H1 (cell line): ENCODE measurements at regions not wholly inside any gene's neighbourhood (a gene's known extent, or its start where the extent isn't known, plus 50 kb on each side); places are given as distances from the start of the nearest gene placed in this dataset.

Source experiments
- CTCF ChIA-PET: fragments of 300-600 bp; sonication (Branson Sonifier 250); formaldehyde crosslinking; loops from one replicate; lab custom pipeline; 2021; ENCODE audit not compliant: partially characterized antibody; lab: Charles Lee
- POLR2A ChIA-PET: fragments of 300-600 bp; sonication (Branson Sonifier 250); formaldehyde crosslinking; loops from one replicate; lab custom pipeline; 2021; ENCODE audit warnings: inconsistent platforms; ENCODE audit not compliant: partially characterized antibody; lab: Charles Lee
- DNase-seq, 2 experiments: peaks; one replicate each; pipeline versions ENCODE4 v3.0.0 to v3.0.0-alpha.2; 2010 to 2022; ENCODE audit warnings: low spot score in 2 of 2, low read depth in 1 of 2, mixed read lengths in 1 of 2
- FAIRE-seq: peaks from 2 replicates; lab custom pipeline; 2011; peaks lifted over from hg19 to GRCh38; lab: Jason Lieb, UNC
- H2AFZ ChIP-seq: 2 replicates; pipeline ENCODE4 v1.8.1; 2012; ENCODE audit warnings: low read length, inconsistent platforms
- H2AK5ac ChIP-seq: 2 replicates; pipeline ENCODE4 v1.6.1; 2013; ENCODE audit warnings: low read depth, low read length
- H2BK120ac ChIP-seq: replicated peaks from 2 replicates; pipeline ENCODE3; 2013; ENCODE audit warnings: low read depth, low read length, inconsistent platforms
- H2BK12ac ChIP-seq: 2 replicates; pipeline ENCODE4 v1.6.1; 2013; ENCODE audit warnings: low read depth, low read length
- H2BK15ac ChIP-seq: 2 replicates; pipeline ENCODE4 v1.6.1; 2013; ENCODE audit warnings: low read length
- H2BK20ac ChIP-seq: 2 replicates; pipeline ENCODE4 v1.6.1; 2013; ENCODE audit warnings: low read length
- H2BK5ac ChIP-seq: 2 replicates; pipeline ENCODE4 v1.6.1; 2013; ENCODE audit warnings: low read depth, low read length
- H3K14ac ChIP-seq: 2 replicates; pipeline ENCODE4 v1.6.1; 2013; ENCODE audit warnings: inconsistent platforms; ENCODE audit not compliant: insufficient read length
- H3K18ac ChIP-seq: 2 replicates; pipeline ENCODE4 v1.6.1; 2013; ENCODE audit warnings: low read length; ENCODE audit errors: extremely low read depth
- H3K23ac ChIP-seq: 2 replicates; pipeline ENCODE4 v1.6.1; 2013; ENCODE audit warnings: inconsistent platforms; ENCODE audit not compliant: insufficient read length
- H3K23me2 ChIP-seq: 2 replicates; pipeline ENCODE4 v1.6.1; 2013; ENCODE audit warnings: low read depth, low read length
- H3K27ac ChIP-seq: 2 replicates; pipeline ENCODE4 v1.6.1; 2011; ENCODE audit warnings: low read depth, low read length, inconsistent platforms
- H3K27me3 ChIP-seq, 4 experiments: replicated peaks in 1 of 4; 1 replicate in 1 of 4; 2 replicates in 3 of 4; pipeline versions ENCODE4 v1.6.1 to v1.8.1; 2011 to 2013; ENCODE audit warnings: low read length in 3 of 4, mild to moderate bottlenecking in 3 of 4, inconsistent platforms in 2 of 4, mixed read lengths in 2 of 4, moderate library complexity in 1 of 4; ENCODE audit not compliant: control insufficient read depth in 3 of 4, insufficient read depth in 3 of 4; ENCODE audit errors: extremely low read depth in 1 of 4
- H3K36me3 ChIP-seq, 4 experiments: 2 replicates each; pipeline versions ENCODE4 v1.6.1 to v1.8.1; 2011 to 2013; ENCODE audit warnings: mild to moderate bottlenecking in 4 of 4, low read length in 3 of 4, moderate library complexity in 2 of 4, control low read depth in 1 of 4, inconsistent platforms in 1 of 4; ENCODE audit not compliant: insufficient read depth in 4 of 4, control insufficient read depth in 2 of 4
- H3K4ac ChIP-seq: replicated peaks from 2 replicates; pipeline ENCODE3; 2013; ENCODE audit warnings: low read length, low read depth, mixed read lengths, inconsistent platforms; ENCODE audit not compliant: insufficient read length
- H3K4me1 ChIP-seq, 4 experiments: replicated peaks in 1 of 4; 1 replicate in 1 of 4; 2 replicates in 3 of 4; pipeline versions ENCODE4 v1.6.1 to v1.8.1; 2011 to 2013; ENCODE audit warnings: low read length in 3 of 4, inconsistent platforms in 2 of 4, mixed read lengths in 1 of 4; ENCODE audit not compliant: insufficient read depth in 4 of 4, control insufficient read depth in 3 of 4
- H3K4me2 ChIP-seq, 2 experiments: 2 replicates each; pipeline versions ENCODE4 v1.6.1 to v1.8.1; 2011 to 2013; ENCODE audit warnings: low read depth in 2 of 2, low read length in 2 of 2, control low read depth in 1 of 2, inconsistent platforms in 1 of 2, mild to moderate bottlenecking in 1 of 2; ENCODE audit not compliant: insufficient read depth in 1 of 2
- H3K4me3 ChIP-seq, 4 experiments: fragments of 200-600, 300-600 bp in 1 of 4; sonication (generic), shearing (Covaris generic), sonication (Bioruptor Twin) in 1 of 4; 2 replicates each; pipeline versions ENCODE4 v1.5.1 to v1.8.1; 2011 to 2016; ENCODE audit warnings: low read length in 4 of 4, low read depth in 3 of 4, control low read depth in 2 of 4, inconsistent platforms in 2 of 4, mild to moderate bottlenecking in 2 of 4, mixed read lengths in 1 of 4, moderate library complexity in 1 of 4; ENCODE audit not compliant: insufficient read depth in 2 of 4; ENCODE audit errors: extremely low read depth in 1 of 4
- H3K56ac ChIP-seq: replicated peaks from 2 replicates; pipeline ENCODE3; 2013; ENCODE audit warnings: low read depth, mild to moderate bottlenecking, mixed read lengths, low read length, inconsistent platforms; ENCODE audit not compliant: insufficient read length
- H3K79me1 ChIP-seq: 2 replicates; pipeline ENCODE4 v1.6.1; 2013; ENCODE audit warnings: low read depth, low read length, control low read depth
- H3K79me2 ChIP-seq, 2 experiments: 2 replicates each; pipeline versions ENCODE4 v1.6.1 to v1.8.1; 2012 to 2013; ENCODE audit warnings: low read length in 2 of 2, mild to moderate bottlenecking in 2 of 2, inconsistent platforms in 1 of 2; ENCODE audit not compliant: insufficient read depth in 2 of 2, control insufficient read depth in 1 of 2
- H3K9ac ChIP-seq, 4 experiments: replicated peaks in 1 of 4; 1 replicate in 1 of 4; 2 replicates in 3 of 4; pipeline versions ENCODE4 v1.6.1 to v1.8.1; 2011 to 2013; ENCODE audit warnings: low read depth in 3 of 4, low read length in 3 of 4, control low read depth in 2 of 4, mild to moderate bottlenecking in 2 of 4, moderate library complexity in 2 of 4, inconsistent platforms in 1 of 4; ENCODE audit errors: extremely low read depth in 1 of 4
- H3K9me3 ChIP-seq, 2 experiments: 2 replicates each; pipeline versions ENCODE4 v1.6.1 to v1.8.1; 2012 to 2013; ENCODE audit warnings: mild to moderate bottlenecking in 2 of 2, moderate library complexity in 2 of 2, control low read depth in 1 of 2, inconsistent platforms in 1 of 2, low read depth in 1 of 2, low read length in 1 of 2, mixed read lengths in 1 of 2; ENCODE audit not compliant: insufficient read depth in 2 of 2
- H4K20me1 ChIP-seq, 2 experiments: replicated peaks in 1 of 2; 2 replicates each; pipeline versions ENCODE3 to v1.8.1; 2011 to 2013; ENCODE audit warnings: inconsistent platforms in 2 of 2, low read length in 2 of 2, mild to moderate bottlenecking in 1 of 2; ENCODE audit not compliant: insufficient read depth in 2 of 2, control insufficient read depth in 1 of 2
- H4K5ac ChIP-seq: 2 replicates; pipeline ENCODE4 v1.6.1; 2013; ENCODE audit warnings: low read length, low read depth, mixed read lengths, inconsistent platforms; ENCODE audit not compliant: insufficient read length
- H4K8ac ChIP-seq: 2 replicates; pipeline ENCODE4 v1.8.0; 2013; ENCODE audit warnings: mild to moderate bottlenecking, moderate library complexity, low read length, inconsistent platforms; ENCODE audit not compliant: insufficient read depth; ENCODE audit errors: extremely low read depth
- H4K91ac ChIP-seq: replicated peaks from 2 replicates; pipeline ENCODE3; 2013; ENCODE audit warnings: low read length, mixed read lengths, inconsistent platforms; ENCODE audit not compliant: insufficient read length
- CBX8 ChIP-seq: fragments of 300-800, 300-1000 bp; sonication (generic); IDR thresholded peaks from 2 replicates; pipeline ENCODE4 v1.7.1; 2016; ENCODE audit warnings: low read depth, low read length, borderline replicate concordance
- EZH2 ChIP-seq: fragments of 200-600 bp; sonication (generic); IDR thresholded peaks from 2 replicates; pipeline ENCODE4 v1.7.1; 2012; ENCODE audit warnings: low read depth, mild to moderate bottlenecking, moderate library complexity, low read length, inconsistent platforms; ENCODE audit not compliant: severe bottlenecking
- FOSL1 ChIP-seq: IDR thresholded peaks from 2 replicates; pipeline ENCODE4 v1.6.1; 2011; ENCODE audit warnings: mild to moderate bottlenecking, low read depth, low read length, moderate library complexity; ENCODE audit not compliant: insufficient read depth
- KDM4A ChIP-seq: IDR thresholded peaks from one replicate; pipeline ENCODE4 v1.7.1; 2012; ENCODE audit warnings: low read depth, mild to moderate bottlenecking, moderate library complexity, low read length, inconsistent platforms; ENCODE audit not compliant: severe bottlenecking
- NRF1 ChIP-seq: IDR thresholded peaks from 2 replicates; pipeline ENCODE4 v1.6.1; 2011; ENCODE audit warnings: mild to moderate bottlenecking, low read depth, low read length, improper control_type of control experiment
- RXRA ChIP-seq: IDR thresholded peaks from 2 replicates; pipeline ENCODE4 v1.6.1; 2011; ENCODE audit warnings: low read depth, mild to moderate bottlenecking, low read length, moderate library complexity; ENCODE audit not compliant: insufficient read depth
- SUZ12 ChIP-seq: fragments of 200-600 bp; sonication (generic); IDR thresholded peaks from 2 replicates; pipeline ENCODE4 v1.6.1; 2012; ENCODE audit warnings: mild to moderate bottlenecking, inconsistent platforms, low read length, moderate library complexity, mixed read lengths
- TAF1 ChIP-seq: IDR thresholded peaks from 2 replicates; pipeline ENCODE4 v1.6.1; 2011; ENCODE audit warnings: mild to moderate bottlenecking, low read depth, low read length
- TBP ChIP-seq: IDR thresholded peaks from 2 replicates; pipeline ENCODE4 v1.6.1; 2011; ENCODE audit warnings: low read depth, low read length, improper control_type of control experiment
- WGBS, 2 experiments: shearing (Covaris generic) in 1 of 2; methylation state at CpG; one replicate each; pipeline versions ENCODE4 v1.1.6 to v1.1.7; 2013 to 2015; ENCODE audit warnings: low lambda C conversion rate in 2 of 2, mixed read lengths in 2 of 2, inconsistent platforms in 1 of 2, low coverage in 1 of 2, missing lambda C conversion rate in 1 of 2; ENCODE audit not compliant: insufficient replicate concordance in 2 of 2, insufficient coverage in 1 of 2, insufficient read length in 1 of 2; ENCODE audit errors: extremely low coverage in 1 of 2, missing lambda C conversion rate in 1 of 2; 5-methylcytosine and 5-hydroxymethylcytosine counted together
- TF ChIP-seq, protein P1 (sequence below), 3 experiments: IDR thresholded peaks; 1 replicate in 2 of 3; 2 replicates in 1 of 3; pipeline versions ENCODE4 v1.5.1 to v1.6.1; 2011; ENCODE audit warnings: low read length in 3 of 3, mild to moderate bottlenecking in 3 of 3, inconsistent platforms in 2 of 3, low read depth in 1 of 3, moderate library complexity in 1 of 3; ENCODE audit not compliant: insufficient read depth in 1 of 3; ENCODE audit errors: control extremely low read depth in 1 of 3
- TF ChIP-seq, protein P2 (sequence below): IDR thresholded peaks from 2 replicates; pipeline ENCODE4 v1.6.1; 2012; ENCODE audit warnings: low read length, inconsistent platforms

DNA sequence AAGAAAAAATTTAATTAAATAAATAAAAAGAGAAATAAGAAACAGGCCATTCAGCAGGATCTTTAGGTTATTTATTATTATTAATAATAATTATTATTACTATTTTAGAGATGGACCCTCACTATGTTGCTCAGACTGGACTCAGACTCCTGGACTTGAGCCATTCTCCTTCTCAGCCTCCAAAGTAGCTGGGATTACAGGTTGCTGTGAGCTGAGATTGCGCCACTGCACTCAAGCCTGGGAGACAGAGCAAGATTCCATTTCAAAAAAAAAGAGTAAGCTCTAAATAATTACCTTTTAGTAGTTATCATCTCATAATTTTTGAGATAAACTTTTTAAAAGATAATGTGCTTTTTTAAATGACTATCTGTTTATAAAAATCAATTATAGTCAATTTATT lies 1102.8 kb upstream of the GJE1 start:
- no peak overlapping the region for H2BK15ac ChIP-seq
- no peaks in the 10 kb centered on the region for H3K9me3 ChIP-seq
- no peaks in the 10 kb centered on the region for H3K36me3 ChIP-seq
- no peak overlapping the region for H2BK20ac ChIP-seq
- H3K23me2 ChIP-seq: no peaks in the 10 kb centered on the region
- no peak overlapping the region for H2BK12ac ChIP-seq
- H4K20me1 ChIP-seq: no peaks in the 10 kb centered on the region
- H3K18ac ChIP-seq: no peak overlapping the region
- no peak overlapping the region for H3K4me3 ChIP-seq
- no peak for FAIRE-seq
- no peak overlapping the region for H3K14ac ChIP-seq
- no peak overlapping the region for H4K91ac ChIP-seq
- H3K56ac ChIP-seq: no peak overlapping the region
- no peak for DNase-seq
- H4K5ac ChIP-seq: no peak overlapping the region
- H2BK120ac ChIP-seq: no peak overlapping the region
- H3K79me2 ChIP-seq: no peaks in the 10 kb centered on the region
- no peaks in the 10 kb centered on the region for H3K27me3 ChIP-seq
- no peak overlapping the region for H2AFZ ChIP-seq
- ChIA-PET CTCF (no interaction called here), POLR2A (no interaction called here)
- H3K23ac ChIP-seq: no peak overlapping the region
- H3K4me1 ChIP-seq: no peaks in the 10 kb centered on the region
- no peak overlapping the region for H2BK5ac ChIP-seq
- no peak overlapping the region for H3K9ac ChIP-seq
- H3K4ac ChIP-seq: no peak overlapping the region
- 92% methylated on average over 1 of the region's 1 CpG; no CpG with 5 or more reads in 1 of the 2 experiments for WGBS, 2 experiments
- H3K79me1 ChIP-seq: no peaks in the 10 kb centered on the region
- H3K27ac ChIP-seq: no peak overlapping the region
- H4K8ac ChIP-seq: no peak overlapping the region
- no peak overlapping the region for H3K4me2 ChIP-seq
- H2AK5ac ChIP-seq: no peak overlapping the region
- TF ChIP-seq EZH2 (no peak), CBX8 (no peak), SUZ12 (no peak), NRF1 (no peak), FOSL1 (no peak), RXRA (no peak), TBP (no peak), TAF1 (no peak), KDM4A (no peak)
- TF ChIP-seq, protein P1, sequence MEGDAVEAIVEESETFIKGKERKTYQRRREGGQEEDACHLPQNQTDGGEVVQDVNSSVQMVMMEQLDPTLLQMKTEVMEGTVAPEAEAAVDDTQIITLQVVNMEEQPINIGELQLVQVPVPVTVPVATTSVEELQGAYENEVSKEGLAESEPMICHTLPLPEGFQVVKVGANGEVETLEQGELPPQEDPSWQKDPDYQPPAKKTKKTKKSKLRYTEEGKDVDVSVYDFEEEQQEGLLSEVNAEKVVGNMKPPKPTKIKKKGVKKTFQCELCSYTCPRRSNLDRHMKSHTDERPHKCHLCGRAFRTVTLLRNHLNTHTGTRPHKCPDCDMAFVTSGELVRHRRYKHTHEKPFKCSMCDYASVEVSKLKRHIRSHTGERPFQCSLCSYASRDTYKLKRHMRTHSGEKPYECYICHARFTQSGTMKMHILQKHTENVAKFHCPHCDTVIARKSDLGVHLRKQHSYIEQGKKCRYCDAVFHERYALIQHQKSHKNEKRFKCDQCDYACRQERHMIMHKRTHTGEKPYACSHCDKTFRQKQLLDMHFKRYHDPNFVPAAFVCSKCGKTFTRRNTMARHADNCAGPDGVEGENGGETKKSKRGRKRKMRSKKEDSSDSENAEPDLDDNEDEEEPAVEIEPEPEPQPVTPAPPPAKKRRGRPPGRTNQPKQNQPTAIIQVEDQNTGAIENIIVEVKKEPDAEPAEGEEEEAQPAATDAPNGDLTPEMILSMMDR (IDR thresholded peaks at IDR 0.05; ENCODE audit: control extremely low read depth in 1 of 3, insufficient read depth in 1 of 3, low read depth in 1 of 3, low read length in 3 of 3): no peak
- TF ChIP-seq, protein P2, sequence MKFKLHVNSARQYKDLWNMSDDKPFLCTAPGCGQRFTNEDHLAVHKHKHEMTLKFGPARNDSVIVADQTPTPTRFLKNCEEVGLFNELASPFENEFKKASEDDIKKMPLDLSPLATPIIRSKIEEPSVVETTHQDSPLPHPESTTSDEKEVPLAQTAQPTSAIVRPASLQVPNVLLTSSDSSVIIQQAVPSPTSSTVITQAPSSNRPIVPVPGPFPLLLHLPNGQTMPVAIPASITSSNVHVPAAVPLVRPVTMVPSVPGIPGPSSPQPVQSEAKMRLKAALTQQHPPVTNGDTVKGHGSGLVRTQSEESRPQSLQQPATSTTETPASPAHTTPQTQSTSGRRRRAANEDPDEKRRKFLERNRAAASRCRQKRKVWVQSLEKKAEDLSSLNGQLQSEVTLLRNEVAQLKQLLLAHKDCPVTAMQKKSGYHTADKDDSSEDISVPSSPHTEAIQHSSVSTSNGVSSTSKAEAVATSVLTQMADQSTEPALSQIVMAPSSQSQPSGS: no peak
